Sigmoid colon (tissue), 6 donors: ENCODE measurements at regions not wholly inside any gene's neighbourhood (a gene's known extent, or its start where the extent isn't known, plus 50 kb on each side); places are given as distances from the start of the nearest gene placed in this dataset.

Source experiments
- DNase-seq: peaks from one replicate; pipeline ENCODE4 v3.0.0-alpha.2; 2019
- H3K27ac ChIP-seq, 4 donors: fragments of 200-600 bp; sonication (generic); one replicate each; pipeline ENCODE4 v1.5.1; 2016 to 2019; ENCODE audit warnings: mild to moderate bottlenecking in 1 of 4
- H3K27me3 ChIP-seq, 3 donors: fragments of 200-600 bp; sonication (generic); one replicate each; pipeline ENCODE4 v1.5.1; 2019; ENCODE audit warnings: mild to moderate bottlenecking in 1 of 3
- H3K36me3 ChIP-seq, 4 donors: fragments of 200-600 bp; sonication (generic); one replicate each; pipeline ENCODE4 v1.5.1; 2016 to 2019
- H3K4me1 ChIP-seq, 4 donors: fragments of 200-600 bp; sonication (generic); one replicate each; pipeline ENCODE4 v1.5.1; 2017 to 2019
- H3K4me3 ChIP-seq, 4 donors: fragments of 200-600 bp; sonication (generic); one replicate each; pipeline ENCODE4 v1.5.1; 2017 to 2019; ENCODE audit warnings: mild to moderate bottlenecking in 2 of 4, moderate library complexity in 1 of 4
- H3K9me3 ChIP-seq, 4 donors: fragments of 200-600 bp in 3 of 4; sonication (generic) in 3 of 4; one replicate each; pipeline versions ENCODE4 v1.5.1 to v1.6.1; 2013 to 2019
- CTCF ChIP-seq, 4 experiments: fragments of 450-650 bp in 3 of 4; fragments of 200-600 bp in 1 of 4; IDR thresholded peaks; one replicate each; pipeline ENCODE4 v1.5.1; 2016 to 2019; ENCODE audit warnings: antibody characterized with exemption in 4 of 4, mild to moderate bottlenecking in 3 of 4, moderate library complexity in 2 of 4
- EP300 ChIP-seq, 4 donors: sonication (generic); formaldehyde crosslinking; IDR thresholded peaks; one replicate each; pipeline ENCODE4 v1.6.1; 2017; ENCODE audit warnings: antibody characterized with exemption in 4 of 4
- POLR2A ChIP-seq, 2 donors: fragments of 450-650 bp; IDR thresholded peaks; one replicate each; pipeline ENCODE4 v1.6.1; 2016; ENCODE audit warnings: antibody characterized with exemption in 2 of 2, mild to moderate bottlenecking in 2 of 2, moderate library complexity in 2 of 2
- POLR2AphosphoS5 ChIP-seq, 4 donors: sonication (generic); formaldehyde crosslinking; IDR thresholded peaks; one replicate each; pipeline ENCODE4 v1.6.1; 2017; ENCODE audit warnings: antibody characterized with exemption in 4 of 4
- WGBS, 2 donors: extraction: QIAGEN DNeasy Blood & Tissue Kit; methylation state at CpG; one replicate each; pipeline ENCODE4 v1.1.7; 2013; 5-methylcytosine and 5-hydroxymethylcytosine counted together
- intact Hi-C: fragments of 100-400 bp; cut with DNase I; formaldehyde crosslinking; loops from one replicate; pipeline ENCODE4 v1.15.1; 2023
- donor health status: healthy with polysubstance abuse.
- donor health status: healthy.

DNA sequence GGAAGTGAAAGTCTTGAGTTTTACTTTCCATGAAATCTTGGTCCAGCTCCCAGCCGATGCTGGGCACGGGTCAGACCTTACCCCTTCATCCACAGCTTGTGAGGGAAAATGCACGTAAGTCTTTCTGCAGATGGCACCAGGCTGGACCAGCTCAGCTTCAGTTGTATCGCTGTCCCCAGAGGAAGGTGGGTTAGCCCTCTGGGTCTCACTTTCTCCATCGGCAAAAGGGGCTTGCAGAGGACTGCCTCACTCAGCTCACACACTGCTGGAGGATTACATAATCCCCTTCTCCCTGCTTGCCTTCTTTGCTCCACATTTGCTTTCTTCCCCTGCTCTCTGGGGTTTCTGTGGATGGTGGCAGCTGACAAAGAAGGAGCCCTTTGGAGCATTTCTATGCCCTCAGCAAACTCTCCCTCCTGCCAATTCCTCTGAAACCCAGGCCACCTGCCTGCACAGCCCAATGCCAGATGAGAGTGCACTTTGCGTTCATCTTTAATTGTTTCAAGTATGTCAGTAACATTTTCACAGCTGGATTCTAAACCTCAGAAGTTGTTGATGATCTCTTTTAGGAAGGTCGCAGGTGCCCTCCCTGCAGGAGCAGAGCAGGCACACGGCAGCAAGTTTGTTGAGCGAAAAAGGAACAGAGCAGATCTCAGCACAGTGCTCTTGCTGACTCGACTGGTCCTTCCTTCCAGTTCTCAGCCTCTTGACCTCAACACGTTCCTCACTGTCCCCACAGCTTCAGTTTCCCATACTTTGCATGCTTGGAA, 155.6 kb upstream of the GLI2 start:
- no peak overlapping the region for H3K4me3 ChIP-seq
- peaks cover 0 to 9% (median 8%) of the 10 kb centered on the region in 4 donors for H3K4me1 ChIP-seq
- intact Hi-C loops: no loop called here
- TF ChIP-seq EP300 (IDR thresholded peaks at IDR 0.05) (no peak), CTCF (IDR thresholded peaks at IDR 0.05) (no peak), POLR2AphosphoS5 (IDR thresholded peaks at IDR 0.05) (no peak), POLR2A (IDR thresholded peaks at IDR 0.05) (no peak)
- WGBS, 2 donors: 84 to 85% methylated on average over 11 of the region's 11 CpGs
- H3K27ac ChIP-seq: no peak overlapping the region
- H3K36me3 ChIP-seq: no peaks in the 10 kb centered on the region
- H3K9me3 ChIP-seq: no peaks in the 10 kb centered on the region
- no peak for DNase-seq
- H3K27me3 ChIP-seq: peaks cover 0 to 7% (median 0%) of the 10 kb centered on the region in 3 donors

DNA sequence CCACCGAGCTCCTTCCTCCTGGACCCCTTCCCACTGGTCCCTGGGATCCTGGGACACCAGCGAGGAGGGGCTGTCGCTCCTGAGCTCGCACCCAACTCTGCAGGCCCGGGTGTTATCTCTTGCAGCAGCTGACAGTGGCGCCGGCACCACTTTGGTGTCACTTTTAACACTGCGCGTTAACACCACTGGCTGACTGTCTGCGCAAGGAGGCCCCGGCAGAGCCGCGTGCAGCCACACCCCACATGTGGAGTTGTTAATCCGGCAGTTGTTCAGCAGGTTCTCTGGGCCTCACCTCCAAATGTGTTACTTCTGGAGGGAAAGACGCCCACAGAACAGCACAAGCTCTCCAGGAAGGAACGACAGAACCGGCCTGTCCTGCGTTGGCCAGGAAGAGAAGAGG, 155.0 kb upstream of the GLI2 start:
- TF ChIP-seq POLR2AphosphoS5 (IDR thresholded peaks at IDR 0.05) (no peak), POLR2A (IDR thresholded peaks at IDR 0.05) (no peak), EP300 (IDR thresholded peaks at IDR 0.05) (no peak), CTCF (IDR thresholded peaks at IDR 0.05) (no peak)
- Histone ChIP-seq H3K36me3 (no peaks in the 10 kb centered on the region), H3K4me3 (no peak overlapping the region), H3K4me1 (peaks cover 0 to 9% (median 8%) of the 10 kb centered on the region in 4 donors), H3K27ac (no peak overlapping the region), H3K27me3 (peaks cover 0 to 8% (median 0%) of the 10 kb centered on the region in 3 donors), H3K9me3 (no peaks in the 10 kb centered on the region)
- no peak for DNase-seq
- intact Hi-C loops: no loop called here
- WGBS, 2 donors: 42 to 57% methylated on average over 18 of the region's 18 CpGs

- no peak for DNase-seq
- 92 to 95% methylated on average over 5 of the region's 5 CpGs for WGBS, 2 donors
- Histone ChIP-seq H3K27me3 (peaks cover 15 to 25% (median 17%) of the 10 kb centered on the region in 3 donors), H3K4me1 (peaks cover 0 to 10% (median 6%) of the 10 kb centered on the region in 4 donors), H3K36me3 (no peaks in the 10 kb centered on the region), H3K9me3 (no peaks in the 10 kb centered on the region), H3K27ac (no peak overlapping the region), H3K4me3 (no peak overlapping the region)
- intact Hi-C loops: no loop called here
- TF ChIP-seq POLR2A (IDR thresholded peaks at IDR 0.05) (no peak), CTCF (IDR thresholded peaks at IDR 0.05) (no peak), POLR2AphosphoS5 (IDR thresholded peaks at IDR 0.05) (no peak), EP300 (IDR thresholded peaks at IDR 0.05) (no peak)
These were observed 152.5 kb upstream of the GLI2 start for GRCh38 chr2:120583121-120583520.

DNA sequence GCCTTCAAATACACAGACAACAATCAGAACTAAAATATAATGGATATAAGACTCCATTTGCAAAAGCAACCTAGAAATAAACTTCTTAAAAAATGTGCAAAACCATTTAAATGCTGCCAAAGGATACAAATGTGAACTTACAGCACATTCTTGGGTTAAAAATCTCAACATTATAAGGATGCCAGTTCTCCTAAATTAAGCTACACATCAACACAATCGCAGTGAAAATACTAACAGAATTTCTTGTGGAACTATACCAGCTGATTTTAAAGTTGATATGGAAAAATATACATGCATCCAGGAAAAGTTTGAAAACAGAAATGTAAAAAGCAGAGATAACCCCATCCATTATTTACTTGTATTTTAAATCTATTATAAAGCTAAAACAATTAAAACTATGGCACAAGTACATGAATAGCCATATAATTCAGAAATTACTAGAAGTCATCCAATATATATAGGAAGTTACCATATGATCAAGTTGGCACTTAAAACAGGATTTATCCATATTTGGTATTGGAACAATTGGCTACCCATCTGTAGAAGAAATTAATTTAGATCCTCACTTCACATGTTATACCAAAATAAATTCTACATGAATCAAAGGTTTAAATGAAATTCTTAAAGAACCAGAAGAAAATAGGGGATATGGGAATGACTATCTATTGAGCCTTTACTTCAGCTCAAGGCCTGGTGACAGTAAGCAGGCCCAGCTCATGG, 151.7 kb upstream of the GLI2 start:
- 85 to 91% methylated on average over 1 of the region's 1 CpG for WGBS, 2 donors
- TF ChIP-seq POLR2A (IDR thresholded peaks at IDR 0.05) (no peak), EP300 (IDR thresholded peaks at IDR 0.05) (no peak), POLR2AphosphoS5 (IDR thresholded peaks at IDR 0.05) (no peak), CTCF (IDR thresholded peaks at IDR 0.05) (no peak)
- intact Hi-C loops: no loop called here
- no peak for DNase-seq
- peaks cover 17 to 31% (median 19%) of the 10 kb centered on the region in 3 donors for H3K27me3 ChIP-seq
- no peaks in the 10 kb centered on the region for H3K36me3 ChIP-seq
- H3K27ac ChIP-seq: no peak overlapping the region
- H3K9me3 ChIP-seq: no peaks in the 10 kb centered on the region
- peaks cover 0 to 10% (median 6%) of the 10 kb centered on the region in 4 donors for H3K4me1 ChIP-seq
- H3K4me3 ChIP-seq: no peak overlapping the region
